DMS 273 (cell line): ENCODE measurements at regions not wholly inside any gene's neighbourhood (a gene's known extent, or its start where the extent isn't known, plus 50 kb on each side); places are given as distances from the start of the nearest gene placed in this dataset.

ENCODE experiments used
- DNase-seq: peaks from one replicate; lab custom pipeline; 2025; ENCODE audit not compliant: unreplicated experiment; lab: John Stamatoyannopoulos, UW

GRCh38 chr4:26133840-26134239 is 187.0 kb upstream of the RBPJ start:
- no peak for DNase-seq

GRCh38 chr4:26135331-26135730 is 185.5 kb upstream of the RBPJ start:
- no peak for DNase-seq

- DNase-seq = no peak
These were observed 184.2 kb upstream of the RBPJ start for GRCh38 chr4:26136615-26137014.

GRCh38 chr4:26137288-26137687 is 183.5 kb upstream of the RBPJ start:
- no peak for DNase-seq

GRCh38 chr4:26139310-26139924 is 181.4 kb upstream of the RBPJ start:
- no peak for DNase-seq

- DNase-seq = no peak
These were observed 180.5 kb upstream of the RBPJ start for GRCh38 chr4:26140150-26140898.

- no peak for DNase-seq
These were observed 179.6 kb upstream of the RBPJ start for GRCh38 chr4:26141051-26141721.

GRCh38 chr4:26141911-26142638 is 178.7 kb upstream of the RBPJ start:
- DNase-seq = peak; percentile 13

- no peak for DNase-seq
These were observed 176.2 kb upstream of the RBPJ start for GRCh38 chr4:26144526-26145155.

- DNase-seq = no peak
These were observed 175.6 kb upstream of the RBPJ start for GRCh38 chr4:26145212-26145611.

GRCh38 chr4:26148927-26149326 is 171.9 kb upstream of the RBPJ start:
- no peak for DNase-seq

GRCh38 chr4:26150948-26151347 is 169.9 kb upstream of the RBPJ start:
- DNase-seq = no peak

- no peak for DNase-seq
These were observed 169.2 kb upstream of the RBPJ start for GRCh38 chr4:26151615-26152014.

GRCh38 chr4:26152056-26152455 is 168.8 kb upstream of the RBPJ start:
- peak; percentile 69 for DNase-seq

- DNase-seq = no peak
These were observed 163.3 kb upstream of the RBPJ start for GRCh38 chr4:26157541-26157940.

- no peak for DNase-seq
These were observed 160.2 kb upstream of the RBPJ start for GRCh38 chr4:26160591-26160990.

- peak; percentile 10 for DNase-seq
These were observed 159.6 kb upstream of the RBPJ start for GRCh38 chr4:26161030-26161824.

- no peak for DNase-seq
These were observed 158.7 kb upstream of the RBPJ start for GRCh38 chr4:26162101-26162500.

GRCh38 chr4:26163425-26164362 is 157.1 kb upstream of the RBPJ start:
- DNase-seq = no peak
